ENCODE measurements at regions not wholly inside any gene's neighbourhood (a gene's known extent, or its start where the extent isn't known, plus 50 kb on each side); places are given as distances from the start of the nearest gene placed in this dataset.

DNA sequence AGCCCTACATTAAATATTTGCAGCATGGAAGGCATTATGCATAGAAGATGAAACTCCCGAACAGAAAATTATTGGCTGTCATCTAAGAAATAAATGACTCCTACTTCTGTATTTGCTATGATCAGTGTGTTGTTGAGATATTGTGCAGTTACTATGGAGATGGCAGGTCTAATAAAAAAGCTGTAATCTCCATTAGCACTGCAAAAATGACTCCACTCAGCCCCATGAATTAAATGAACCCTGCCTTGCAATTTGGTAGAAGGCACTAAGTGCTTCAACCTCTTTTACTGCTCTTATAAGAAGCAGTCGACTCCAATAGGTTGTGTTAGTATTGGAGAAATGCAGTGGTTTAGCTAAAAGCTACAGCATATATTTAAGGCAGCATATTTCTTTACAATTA is 290.0 kb upstream of the PHYHIPL start:
- CTCF ChIA-PET = no interaction called here
- no peak for ATAC-seq

DNA sequence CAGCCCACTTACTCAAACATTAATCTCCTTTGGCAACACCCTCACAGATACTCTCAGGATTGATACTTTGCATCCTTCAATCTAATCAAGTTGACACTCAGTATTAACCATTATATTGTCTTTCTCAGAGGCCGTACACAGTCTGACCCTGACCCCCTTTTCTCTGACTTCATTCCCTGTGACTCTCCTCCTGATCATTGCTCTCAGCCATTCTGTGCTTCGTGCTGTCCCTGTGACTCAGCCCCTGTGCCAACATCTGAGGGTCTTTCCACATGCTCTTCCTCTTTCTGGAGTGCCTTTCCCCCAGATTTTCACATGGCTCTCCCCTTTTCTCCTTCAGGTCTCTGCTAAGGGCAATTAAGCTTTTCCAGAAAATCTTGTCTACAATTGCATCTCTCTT is 289.0 kb upstream of the PHYHIPL start:
- ATAC-seq = no peak
- ChIA-PET CTCF (no interaction called here), POLR2A (no interaction called here)
- H3K9me3 Mint-ChIP-seq = no peaks in the 10 kb centered on the region
- H3K4me3 Mint-ChIP-seq = no peak overlapping the region
- peaks cover 9% of the 10 kb centered on the region for H3K4me1 Mint-ChIP-seq
- H3K27ac Mint-ChIP-seq = no peak overlapping the region; the same call in 1 of the 2 replicates
- DNase-seq (ENCODE audit: low spot score) = no peak
- no peaks in the 10 kb centered on the region for H3K27me3 Mint-ChIP-seq (ENCODE audit: low read depth)
- H3K36me3 Mint-ChIP-seq = no peaks in the 10 kb centered on the region
- TF ChIP-seq CREB1 (CRISPR knock-in tag; IDR thresholded peaks at IDR 0.05) (no peak), JAZF1 (CRISPR knock-in tag; IDR thresholded peaks at IDR 0.05) (no peak), ZBTB21 (CRISPR knock-in tag; IDR thresholded peaks at IDR 0.05; ENCODE audit: borderline replicate concordance) (no peak), FOXP1 (CRISPR knock-in tag; IDR thresholded peaks at IDR 0.05; ENCODE audit: borderline replicate concordance) (no peak), TCF7 (CRISPR knock-in tag; IDR thresholded peaks at IDR 0.05; ENCODE audit: low read depth) (no peak), NFATC4 (CRISPR knock-in tag; IDR thresholded peaks at IDR 0.05) (no peak), GTF2I (CRISPR knock-in tag; conservative IDR thresholded peaks at IDR 0.05) (no peak), ZNF423 (CRISPR knock-in tag; IDR thresholded peaks at IDR 0.05) (no peak)
- TF ChIP-seq, protein P1, sequence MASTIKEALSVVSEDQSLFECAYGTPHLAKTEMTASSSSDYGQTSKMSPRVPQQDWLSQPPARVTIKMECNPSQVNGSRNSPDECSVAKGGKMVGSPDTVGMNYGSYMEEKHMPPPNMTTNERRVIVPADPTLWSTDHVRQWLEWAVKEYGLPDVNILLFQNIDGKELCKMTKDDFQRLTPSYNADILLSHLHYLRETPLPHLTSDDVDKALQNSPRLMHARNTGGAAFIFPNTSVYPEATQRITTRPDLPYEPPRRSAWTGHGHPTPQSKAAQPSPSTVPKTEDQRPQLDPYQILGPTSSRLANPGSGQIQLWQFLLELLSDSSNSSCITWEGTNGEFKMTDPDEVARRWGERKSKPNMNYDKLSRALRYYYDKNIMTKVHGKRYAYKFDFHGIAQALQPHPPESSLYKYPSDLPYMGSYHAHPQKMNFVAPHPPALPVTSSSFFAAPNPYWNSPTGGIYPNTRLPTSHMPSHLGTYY (CRISPR knock-in tag; IDR thresholded peaks at IDR 0.05) = no peak

More for the DNA sequence above, 290.0 kb upstream of the PHYHIPL start:
- no peaks in the 10 kb centered on the region for H3K9me3 Mint-ChIP-seq
- H3K27me3 Mint-ChIP-seq (ENCODE audit: low read depth) = no peaks in the 10 kb centered on the region
- no peak overlapping the region for H3K27ac Mint-ChIP-seq
- 0 out of 2 replicates have a peak, but pooled peaks cover 3% of the 10 kb centered on the region for H3K4me1 Mint-ChIP-seq
- POLR2A ChIA-PET = no interaction called here
- no peak overlapping the region for H3K4me3 Mint-ChIP-seq
- TF ChIP-seq, protein P2, sequence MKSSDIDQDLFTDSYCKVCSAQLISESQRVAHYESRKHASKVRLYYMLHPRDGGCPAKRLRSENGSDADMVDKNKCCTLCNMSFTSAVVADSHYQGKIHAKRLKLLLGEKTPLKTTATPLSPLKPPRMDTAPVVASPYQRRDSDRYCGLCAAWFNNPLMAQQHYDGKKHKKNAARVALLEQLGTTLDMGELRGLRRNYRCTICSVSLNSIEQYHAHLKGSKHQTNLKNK (CRISPR knock-in tag; IDR thresholded peaks at IDR 0.05) = no peak
- TF ChIP-seq, protein P1 (CRISPR knock-in tag; IDR thresholded peaks at IDR 0.05) = no peak
- no peak for TF ChIP-seq ESRRA (CRISPR knock-in tag; IDR thresholded peaks at IDR 0.05; ENCODE audit: borderline replicate concordance)
- TF ChIP-seq TCF7 (CRISPR knock-in tag; IDR thresholded peaks at IDR 0.05; ENCODE audit: low read depth) = no peak
- TF ChIP-seq, protein P3, sequence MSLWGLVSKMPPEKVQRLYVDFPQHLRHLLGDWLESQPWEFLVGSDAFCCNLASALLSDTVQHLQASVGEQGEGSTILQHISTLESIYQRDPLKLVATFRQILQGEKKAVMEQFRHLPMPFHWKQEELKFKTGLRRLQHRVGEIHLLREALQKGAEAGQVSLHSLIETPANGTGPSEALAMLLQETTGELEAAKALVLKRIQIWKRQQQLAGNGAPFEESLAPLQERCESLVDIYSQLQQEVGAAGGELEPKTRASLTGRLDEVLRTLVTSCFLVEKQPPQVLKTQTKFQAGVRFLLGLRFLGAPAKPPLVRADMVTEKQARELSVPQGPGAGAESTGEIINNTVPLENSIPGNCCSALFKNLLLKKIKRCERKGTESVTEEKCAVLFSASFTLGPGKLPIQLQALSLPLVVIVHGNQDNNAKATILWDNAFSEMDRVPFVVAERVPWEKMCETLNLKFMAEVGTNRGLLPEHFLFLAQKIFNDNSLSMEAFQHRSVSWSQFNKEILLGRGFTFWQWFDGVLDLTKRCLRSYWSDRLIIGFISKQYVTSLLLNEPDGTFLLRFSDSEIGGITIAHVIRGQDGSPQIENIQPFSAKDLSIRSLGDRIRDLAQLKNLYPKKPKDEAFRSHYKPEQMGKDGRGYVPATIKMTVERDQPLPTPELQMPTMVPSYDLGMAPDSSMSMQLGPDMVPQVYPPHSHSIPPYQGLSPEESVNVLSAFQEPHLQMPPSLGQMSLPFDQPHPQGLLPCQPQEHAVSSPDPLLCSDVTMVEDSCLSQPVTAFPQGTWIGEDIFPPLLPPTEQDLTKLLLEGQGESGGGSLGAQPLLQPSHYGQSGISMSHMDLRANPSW (CRISPR knock-in tag; conservative IDR thresholded peaks at IDR 0.05; ENCODE audit: low read depth) = no peak
- TF ChIP-seq NFYB (CRISPR knock-in tag; conservative IDR thresholded peaks at IDR 0.05; ENCODE audit: low read depth) = no peak
- DNase-seq (ENCODE audit: low spot score) = no peak
- no peaks in the 10 kb centered on the region for H3K36me3 Mint-ChIP-seq

DNA sequence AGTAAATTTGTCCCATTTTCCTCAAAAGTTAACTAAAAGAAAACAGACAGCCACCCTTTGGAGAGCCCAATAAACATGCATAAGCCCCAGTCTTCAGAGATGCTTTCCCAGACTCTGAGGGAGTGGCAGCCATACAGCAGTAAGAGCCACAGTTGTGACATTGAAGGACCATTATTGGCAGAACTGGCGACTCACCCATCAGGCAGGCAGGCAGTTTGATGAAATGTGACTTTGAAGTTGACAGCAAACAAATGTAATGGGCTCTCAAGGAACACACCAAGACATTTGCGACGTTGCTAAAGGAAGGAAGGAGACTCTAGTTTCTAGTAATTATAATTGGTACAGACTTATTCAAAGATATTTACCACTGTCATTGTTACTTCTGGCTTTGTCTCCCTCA is 287.5 kb upstream of the PHYHIPL start:
- H3K27me3 Mint-ChIP-seq (ENCODE audit: low read depth) = no peaks in the 10 kb centered on the region
- no peak for ATAC-seq
- no peak overlapping the region for H3K4me3 Mint-ChIP-seq
- ChIA-PET CTCF (no interaction called here), POLR2A (no interaction called here)
- H3K27ac Mint-ChIP-seq = no peak overlapping the region
- peaks cover 17% of the 10 kb centered on the region for H3K4me1 Mint-ChIP-seq
- no peaks in the 10 kb centered on the region for H3K36me3 Mint-ChIP-seq
- no peaks in the 10 kb centered on the region for H3K9me3 Mint-ChIP-seq
- no peak for DNase-seq (ENCODE audit: low spot score)
- TF ChIP-seq NR2C2 (CRISPR knock-in tag; IDR thresholded peaks at IDR 0.05) = no peak

DNA sequence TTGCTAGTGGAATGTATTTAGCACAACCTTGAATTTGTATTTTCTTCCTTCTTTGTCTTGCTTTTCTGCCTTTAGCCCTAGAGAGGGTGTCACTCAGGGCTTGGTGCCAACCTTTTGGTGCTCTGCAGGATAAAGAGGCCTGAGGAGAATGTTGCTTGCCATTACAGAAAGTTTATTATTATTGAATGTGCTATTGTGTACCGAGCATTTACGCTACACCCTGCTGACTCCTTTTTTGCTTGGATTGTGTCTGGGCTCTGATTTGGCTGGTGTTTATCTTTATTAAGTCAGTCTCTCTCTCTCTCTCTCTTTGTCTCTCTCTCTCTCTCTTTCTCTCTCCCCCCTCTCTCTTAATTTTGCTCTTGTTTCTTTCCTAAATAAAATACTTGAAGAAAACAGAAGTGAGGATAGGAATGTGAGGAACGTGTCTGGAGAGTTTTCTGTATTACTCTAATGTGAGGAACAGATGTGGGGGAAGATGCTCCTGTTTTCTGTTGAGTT is 284.4 kb upstream of the PHYHIPL start:
- ATAC-seq = no peak; the same call in 1 of the 2 replicates
- ChIA-PET CTCF (no interaction called here), POLR2A (interaction anchor here (0.6 kb wide), 1 partner anchor 56 kb away, joined by 3 read pairs; no protein-coding TSS in a partner anchor)
- H3K4me1 Mint-ChIP-seq = peaks cover 17% of the 10 kb centered on the region
- no peak for DNase-seq (ENCODE audit: low spot score)
- H3K9me3 Mint-ChIP-seq = no peaks in the 10 kb centered on the region
- no peaks in the 10 kb centered on the region for H3K27me3 Mint-ChIP-seq (ENCODE audit: low read depth)
- H3K27ac Mint-ChIP-seq = no peak overlapping the region; the same call in 1 of the 2 replicates
- no peaks in the 10 kb centered on the region for H3K36me3 Mint-ChIP-seq
- H3K4me3 Mint-ChIP-seq = no peak overlapping the region
- no peak for TF ChIP-seq SMAD4 (CRISPR knock-in tag; IDR thresholded peaks at IDR 0.05)
- no peak for TF ChIP-seq FOXK1 (CRISPR knock-in tag; IDR thresholded peaks at IDR 0.05)
- TF ChIP-seq, protein P4, sequence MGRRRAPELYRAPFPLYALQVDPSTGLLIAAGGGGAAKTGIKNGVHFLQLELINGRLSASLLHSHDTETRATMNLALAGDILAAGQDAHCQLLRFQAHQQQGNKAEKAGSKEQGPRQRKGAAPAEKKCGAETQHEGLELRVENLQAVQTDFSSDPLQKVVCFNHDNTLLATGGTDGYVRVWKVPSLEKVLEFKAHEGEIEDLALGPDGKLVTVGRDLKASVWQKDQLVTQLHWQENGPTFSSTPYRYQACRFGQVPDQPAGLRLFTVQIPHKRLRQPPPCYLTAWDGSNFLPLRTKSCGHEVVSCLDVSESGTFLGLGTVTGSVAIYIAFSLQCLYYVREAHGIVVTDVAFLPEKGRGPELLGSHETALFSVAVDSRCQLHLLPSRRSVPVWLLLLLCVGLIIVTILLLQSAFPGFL (CRISPR knock-in tag; IDR thresholded peaks at IDR 0.05; ENCODE audit: borderline replicate concordance) = no peak
- TF ChIP-seq, protein P5, sequence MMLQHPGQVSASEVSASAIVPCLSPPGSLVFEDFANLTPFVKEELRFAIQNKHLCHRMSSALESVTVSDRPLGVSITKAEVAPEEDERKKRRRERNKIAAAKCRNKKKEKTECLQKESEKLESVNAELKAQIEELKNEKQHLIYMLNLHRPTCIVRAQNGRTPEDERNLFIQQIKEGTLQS (CRISPR knock-in tag; conservative IDR thresholded peaks at IDR 0.05) = no peak
- TF ChIP-seq, protein P6, sequence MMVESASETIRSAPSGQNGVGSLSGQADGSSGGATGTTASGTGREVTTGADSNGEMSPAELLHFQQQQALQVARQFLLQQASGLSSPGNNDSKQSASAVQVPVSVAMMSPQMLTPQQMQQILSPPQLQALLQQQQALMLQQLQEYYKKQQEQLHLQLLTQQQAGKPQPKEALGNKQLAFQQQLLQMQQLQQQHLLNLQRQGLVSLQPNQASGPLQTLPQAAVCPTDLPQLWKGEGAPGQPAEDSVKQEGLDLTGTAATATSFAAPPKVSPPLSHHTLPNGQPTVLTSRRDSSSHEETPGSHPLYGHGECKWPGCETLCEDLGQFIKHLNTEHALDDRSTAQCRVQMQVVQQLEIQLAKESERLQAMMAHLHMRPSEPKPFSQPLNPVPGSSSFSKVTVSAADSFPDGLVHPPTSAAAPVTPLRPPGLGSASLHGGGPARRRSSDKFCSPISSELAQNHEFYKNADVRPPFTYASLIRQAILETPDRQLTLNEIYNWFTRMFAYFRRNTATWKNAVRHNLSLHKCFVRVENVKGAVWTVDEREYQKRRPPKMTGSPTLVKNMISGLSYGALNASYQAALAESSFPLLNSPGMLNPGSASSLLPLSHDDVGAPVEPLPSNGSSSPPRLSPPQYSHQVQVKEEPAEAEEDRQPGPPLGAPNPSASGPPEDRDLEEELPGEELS (CRISPR knock-in tag; IDR thresholded peaks at IDR 0.05) = no peak
- no peak for TF ChIP-seq ESRRA (CRISPR knock-in tag; IDR thresholded peaks at IDR 0.05; ENCODE audit: borderline replicate concordance)
- no peak for TF ChIP-seq ZBTB21 (CRISPR knock-in tag; IDR thresholded peaks at IDR 0.05; ENCODE audit: borderline replicate concordance)
- TF ChIP-seq ZNF138 (CRISPR knock-in tag; conservative IDR thresholded peaks at IDR 0.05) = no peak
